ENCODE measurements at regions not wholly inside any gene's neighbourhood (a gene's known extent, or its start where the extent isn't known, plus 50 kb on each side); places are given as distances from the start of the nearest gene placed in this dataset.

DNA sequence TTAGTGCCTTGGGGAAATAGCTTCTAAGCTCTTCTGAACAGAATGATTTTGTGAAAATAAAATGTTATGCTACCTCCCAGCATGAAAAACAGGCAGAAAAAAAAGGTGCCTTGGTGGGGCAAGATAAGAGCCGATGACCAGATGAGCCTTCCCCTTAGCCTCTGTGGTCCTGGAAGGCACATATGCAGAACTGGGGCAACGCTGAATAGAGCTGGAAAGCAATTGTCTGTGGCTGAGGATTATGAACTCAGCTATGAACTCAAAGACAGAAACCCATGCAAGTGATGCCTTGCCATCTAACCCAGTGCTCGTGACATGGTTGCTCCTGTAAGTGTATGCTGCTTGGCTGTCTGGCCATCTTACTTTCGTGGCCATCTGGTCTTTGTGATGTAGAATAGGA, 128.5 kb upstream of the FRMD6 start (continued):
- TF ChIP-seq ELF1 (IDR thresholded peaks at IDR 0.05; ENCODE audit: borderline replicate concordance, low read depth) (no peak), POLR2AphosphoS5 (IDR thresholded peaks at IDR 0.05; ENCODE audit: low read depth, low read length) (no peak), CBX3 (IDR thresholded peaks at IDR 0.05; ENCODE audit: low read depth) (no peak), ZNF274 (IDR thresholded peaks at IDR 0.05; ENCODE audit: low read depth, low read length) (no peak)

GRCh38 chr14:51525739-51526138, 126.0 kb upstream of the FRMD6 start:
- Histone ChIP-seq H3K27ac (ENCODE audit: low read depth, low read length) (no peak overlapping the region), H3K79me2 (ENCODE audit: insufficient read depth, low read length) (no peaks in the 10 kb centered on the region), H4K20me1 (ENCODE audit: insufficient read depth) (no peaks in the 10 kb centered on the region), H3K27me3 (ENCODE audit: insufficient read depth, low read length) (no peaks in the 10 kb centered on the region), H3K9me2 (ENCODE audit: insufficient read depth) (no peaks in the 10 kb centered on the region), H3K9ac (ENCODE audit: low read length) (no peak overlapping the region), H3K36me3 (ENCODE audit: control insufficient read depth in 1 of 2, insufficient read depth in 2 of 2, low read length in 2 of 2) (no peaks in the 10 kb centered on the region), H2AFZ (ENCODE audit: low read depth, low read length, poor library complexity, severe bottlenecking) (no peak overlapping the region), H3K4me1 (ENCODE audit: control insufficient read depth in 1 of 2, insufficient read depth in 2 of 2, low read length in 2 of 2) (peaks cover 0 to 9% of the 10 kb centered on the region in 2 experiments; a peak in 1 of 4 replicates), H3K4me3 (replicated peaks in 1 of 2; ENCODE audit: low read depth in 1 of 2, low read length in 2 of 2) (no peak overlapping the region), H3K4me2 (ENCODE audit: low read length) (peak overlapping the region; percentile 3; the same call in 1 of the 2 replicates), H3K9me3 (ENCODE audit: control insufficient read depth in 1 of 2, insufficient read depth in 1 of 2, low read depth in 1 of 2, low read length in 2 of 2) (no peaks in the 10 kb centered on the region)
- ChIA-PET POLR2A (no interaction called here), RAD21 (ENCODE audit: low non-redundant PET in 1 of 2, low total read pairs in 2 of 2, uncharacterized antibody in 2 of 2, unreplicated experiment in 2 of 2) (no interaction called here), CTCF (no interaction called here)
- DNase-seq (ENCODE audit: low read depth, low spot score) (no peak), ATAC-seq (peak; percentile 67)
- intact Hi-C loops (cut with micrococcal nuclease): no loop called here
- no peak for TF ChIP-seq EZH2 (IDR thresholded peaks at IDR 0.05)
- TF ChIP-seq, protein P1, sequence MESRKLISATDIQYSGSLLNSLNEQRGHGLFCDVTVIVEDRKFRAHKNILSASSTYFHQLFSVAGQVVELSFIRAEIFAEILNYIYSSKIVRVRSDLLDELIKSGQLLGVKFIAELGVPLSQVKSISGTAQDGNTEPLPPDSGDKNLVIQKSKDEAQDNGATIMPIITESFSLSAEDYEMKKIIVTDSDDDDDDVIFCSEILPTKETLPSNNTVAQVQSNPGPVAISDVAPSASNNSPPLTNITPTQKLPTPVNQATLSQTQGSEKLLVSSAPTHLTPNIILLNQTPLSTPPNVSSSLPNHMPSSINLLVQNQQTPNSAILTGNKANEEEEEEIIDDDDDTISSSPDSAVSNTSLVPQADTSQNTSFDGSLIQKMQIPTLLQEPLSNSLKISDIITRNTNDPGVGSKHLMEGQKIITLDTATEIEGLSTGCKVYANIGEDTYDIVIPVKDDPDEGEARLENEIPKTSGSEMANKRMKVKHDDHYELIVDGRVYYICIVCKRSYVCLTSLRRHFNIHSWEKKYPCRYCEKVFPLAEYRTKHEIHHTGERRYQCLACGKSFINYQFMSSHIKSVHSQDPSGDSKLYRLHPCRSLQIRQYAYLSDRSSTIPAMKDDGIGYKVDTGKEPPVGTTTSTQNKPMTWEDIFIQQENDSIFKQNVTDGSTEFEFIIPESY (IDR thresholded peaks at IDR 0.05; ENCODE audit: extremely low read depth, insufficient replicate concordance, low read length): no peak
- no peak for TF ChIP-seq TCF7L2 (IDR thresholded peaks at IDR 0.05; ENCODE audit: borderline replicate concordance, extremely low read depth, insufficient read depth, insufficient read length)
- no peak for TF ChIP-seq POLR2A (IDR thresholded peaks at IDR 0.05; ENCODE audit: borderline replicate concordance, extremely low read depth, insufficient read depth, insufficient read length)
- TF ChIP-seq POLR2AphosphoS5 (IDR thresholded peaks at IDR 0.05; ENCODE audit: low read depth, low read length): no peak
- TF ChIP-seq, protein P2, sequence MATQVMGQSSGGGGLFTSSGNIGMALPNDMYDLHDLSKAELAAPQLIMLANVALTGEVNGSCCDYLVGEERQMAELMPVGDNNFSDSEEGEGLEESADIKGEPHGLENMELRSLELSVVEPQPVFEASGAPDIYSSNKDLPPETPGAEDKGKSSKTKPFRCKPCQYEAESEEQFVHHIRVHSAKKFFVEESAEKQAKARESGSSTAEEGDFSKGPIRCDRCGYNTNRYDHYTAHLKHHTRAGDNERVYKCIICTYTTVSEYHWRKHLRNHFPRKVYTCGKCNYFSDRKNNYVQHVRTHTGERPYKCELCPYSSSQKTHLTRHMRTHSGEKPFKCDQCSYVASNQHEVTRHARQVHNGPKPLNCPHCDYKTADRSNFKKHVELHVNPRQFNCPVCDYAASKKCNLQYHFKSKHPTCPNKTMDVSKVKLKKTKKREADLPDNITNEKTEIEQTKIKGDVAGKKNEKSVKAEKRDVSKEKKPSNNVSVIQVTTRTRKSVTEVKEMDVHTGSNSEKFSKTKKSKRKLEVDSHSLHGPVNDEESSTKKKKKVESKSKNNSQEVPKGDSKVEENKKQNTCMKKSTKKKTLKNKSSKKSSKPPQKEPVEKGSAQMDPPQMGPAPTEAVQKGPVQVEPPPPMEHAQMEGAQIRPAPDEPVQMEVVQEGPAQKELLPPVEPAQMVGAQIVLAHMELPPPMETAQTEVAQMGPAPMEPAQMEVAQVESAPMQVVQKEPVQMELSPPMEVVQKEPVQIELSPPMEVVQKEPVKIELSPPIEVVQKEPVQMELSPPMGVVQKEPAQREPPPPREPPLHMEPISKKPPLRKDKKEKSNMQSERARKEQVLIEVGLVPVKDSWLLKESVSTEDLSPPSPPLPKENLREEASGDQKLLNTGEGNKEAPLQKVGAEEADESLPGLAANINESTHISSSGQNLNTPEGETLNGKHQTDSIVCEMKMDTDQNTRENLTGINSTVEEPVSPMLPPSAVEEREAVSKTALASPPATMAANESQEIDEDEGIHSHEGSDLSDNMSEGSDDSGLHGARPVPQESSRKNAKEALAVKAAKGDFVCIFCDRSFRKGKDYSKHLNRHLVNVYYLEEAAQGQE (IDR thresholded peaks at IDR 0.05; ENCODE audit: low read depth): no peak
- BruUV-seq (replicated peaks): no TSS peak
